SU-DHL-6 (cell line): ENCODE measurements at regions not wholly inside any gene's neighbourhood (a gene's known extent, or its start where the extent isn't known, plus 50 kb on each side); places are given as distances from the start of the nearest gene placed in this dataset.

Source experiments
- H2AFZ ChIP-seq: fragments of 200-600 bp; sonication (generic); 2 replicates; pipeline ENCODE4 v1.6.1; 2014; ENCODE audit warnings: low read depth, mild to moderate bottlenecking, moderate library complexity, mixed read lengths, antibody characterized with exemption, low read length; ENCODE audit not compliant: severe bottlenecking
- H3F3A ChIP-seq: fragments of 200-600 bp; shearing (Covaris generic); 2 replicates; pipeline ENCODE4 v1.6.0; 2016; ENCODE audit warnings: antibody characterized with exemption, mild to moderate bottlenecking; ENCODE audit not compliant: insufficient read depth
- H3K27ac ChIP-seq: fragments of 200-600 bp; sonication (generic); 2 replicates; pipeline ENCODE4 v1.5.1; 2016; ENCODE audit warnings: low read depth, mild to moderate bottlenecking, low read length, moderate library complexity, mixed read lengths
- H3K27me3 ChIP-seq: fragments of 200-600 bp; sonication (generic), shearing (Covaris generic); 2 replicates; pipeline ENCODE4 v1.6.0; 2014; ENCODE audit warnings: mild to moderate bottlenecking, low read length
- H3K36me3 ChIP-seq: fragments of 200-600 bp; sonication (generic); 2 replicates; pipeline ENCODE4 v1.6.1; 2014; ENCODE audit warnings: mild to moderate bottlenecking, low read length, mixed read lengths
- H3K4me2 ChIP-seq: fragments of 300-600, 200-600 bp; shearing (Covaris generic), sonication (generic); 2 replicates; pipeline ENCODE4 v1.6.0; 2014; ENCODE audit warnings: low read length, low read depth, mild to moderate bottlenecking; ENCODE audit not compliant: poor library complexity, severe bottlenecking
- H3K4me3 ChIP-seq: fragments of 200-600 bp; sonication (generic); 2 replicates; pipeline ENCODE4 v1.5.1; 2014; ENCODE audit warnings: antibody characterized with exemption, low read length, mild to moderate bottlenecking, mixed read lengths; ENCODE audit not compliant: insufficient read depth, poor library complexity, severe bottlenecking
- H3K79me2 ChIP-seq: fragments of 200-600 bp; sonication (generic); 2 replicates; pipeline ENCODE4 v1.6.1; 2014; ENCODE audit warnings: mild to moderate bottlenecking, low read length, moderate library complexity; ENCODE audit not compliant: insufficient read depth
- H3K9ac ChIP-seq: fragments of 200-600 bp; sonication (generic); 2 replicates; pipeline ENCODE4 v1.7.0; 2014; ENCODE audit warnings: mild to moderate bottlenecking, low read length
- H3K9me2 ChIP-seq: fragments of 200-600 bp; sonication (generic); replicated peaks from 2 replicates; pipeline ENCODE4 v1.6.1; 2014; ENCODE audit warnings: low read length; ENCODE audit not compliant: insufficient read depth
- H3K9me3 ChIP-seq: fragments of 200-600 bp; sonication (generic); 2 replicates; pipeline ENCODE4 v1.6.1; 2014; ENCODE audit warnings: low read length, mixed read lengths; ENCODE audit not compliant: insufficient read depth
- H4K20me1 ChIP-seq: fragments of 200-600 bp; sonication (generic); 2 replicates; pipeline ENCODE4 v1.6.1; 2014; ENCODE audit warnings: low read depth, mild to moderate bottlenecking, antibody characterized with exemption, low read length, moderate library complexity, mixed read lengths
- EZH2phosphoT487 ChIP-seq: fragments of 200-600 bp; sonication (generic), shearing (Covaris generic); conservative IDR thresholded peaks from 2 replicates; pipeline ENCODE4 v1.6.1; 2018; ENCODE audit warnings: mild to moderate bottlenecking, antibody characterized with exemption, low read length, moderate library complexity, mixed read lengths
- TF ChIP-seq, protein P1 (sequence below): fragments of 200-600 bp; sonication (generic); IDR thresholded peaks from one replicate; pipeline ENCODE4 v1.5.1; 2017; ENCODE audit warnings: antibody characterized with exemption, mild to moderate bottlenecking, low read length, moderate library complexity; ENCODE audit not compliant: insufficient read depth, poor library complexity, severe bottlenecking

DNA sequence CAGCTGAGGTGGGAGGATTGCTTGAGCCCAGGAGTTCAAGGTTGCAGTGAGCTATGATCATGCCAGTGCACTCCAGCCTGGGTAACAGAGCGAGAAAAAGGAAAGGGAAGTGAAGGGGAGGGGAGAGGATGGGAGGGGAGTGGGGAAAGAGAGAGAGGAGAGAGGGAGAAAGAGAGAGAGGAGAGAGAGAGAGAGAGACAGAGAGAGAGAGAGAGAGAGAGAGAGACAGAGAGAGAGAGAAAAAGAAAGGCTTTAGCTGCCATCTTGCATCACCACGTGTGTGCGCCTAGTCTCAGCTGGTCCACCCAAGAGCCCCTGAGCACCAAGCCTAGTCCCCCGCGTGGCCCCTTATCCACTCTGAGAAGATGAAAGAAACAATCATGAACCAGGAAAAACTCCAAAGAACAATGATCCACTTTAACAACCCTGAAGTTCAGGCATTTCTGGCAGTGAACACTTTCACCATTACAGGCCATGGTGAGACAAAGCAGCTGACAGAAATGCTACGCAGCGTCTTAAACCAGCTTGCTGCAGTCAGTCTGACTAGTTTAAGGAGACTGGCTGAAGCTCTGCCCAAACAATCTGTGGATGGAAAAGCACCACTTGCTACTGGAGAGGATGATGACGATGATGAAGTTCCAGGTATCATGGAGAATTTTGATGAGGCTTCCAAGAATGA lies 115.5 kb upstream of the CDC42BPA start:
- no peak for TF ChIP-seq EZH2phosphoT487
- TF ChIP-seq, protein P1, sequence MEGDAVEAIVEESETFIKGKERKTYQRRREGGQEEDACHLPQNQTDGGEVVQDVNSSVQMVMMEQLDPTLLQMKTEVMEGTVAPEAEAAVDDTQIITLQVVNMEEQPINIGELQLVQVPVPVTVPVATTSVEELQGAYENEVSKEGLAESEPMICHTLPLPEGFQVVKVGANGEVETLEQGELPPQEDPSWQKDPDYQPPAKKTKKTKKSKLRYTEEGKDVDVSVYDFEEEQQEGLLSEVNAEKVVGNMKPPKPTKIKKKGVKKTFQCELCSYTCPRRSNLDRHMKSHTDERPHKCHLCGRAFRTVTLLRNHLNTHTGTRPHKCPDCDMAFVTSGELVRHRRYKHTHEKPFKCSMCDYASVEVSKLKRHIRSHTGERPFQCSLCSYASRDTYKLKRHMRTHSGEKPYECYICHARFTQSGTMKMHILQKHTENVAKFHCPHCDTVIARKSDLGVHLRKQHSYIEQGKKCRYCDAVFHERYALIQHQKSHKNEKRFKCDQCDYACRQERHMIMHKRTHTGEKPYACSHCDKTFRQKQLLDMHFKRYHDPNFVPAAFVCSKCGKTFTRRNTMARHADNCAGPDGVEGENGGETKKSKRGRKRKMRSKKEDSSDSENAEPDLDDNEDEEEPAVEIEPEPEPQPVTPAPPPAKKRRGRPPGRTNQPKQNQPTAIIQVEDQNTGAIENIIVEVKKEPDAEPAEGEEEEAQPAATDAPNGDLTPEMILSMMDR = no peak
- Histone ChIP-seq H3K27ac (no peak overlapping the region), H3K36me3 (no peaks in the 10 kb centered on the region), H2AFZ (no peak overlapping the region), H3K27me3 (no peaks in the 10 kb centered on the region), H3K79me2 (no peaks in the 10 kb centered on the region), H3K9ac (no peak overlapping the region), H3K9me2 (no peaks in the 10 kb centered on the region), H3K9me3 (no peaks in the 10 kb centered on the region), H4K20me1 (no peaks in the 10 kb centered on the region), H3K4me3 (no peak overlapping the region), H3K4me2 (no peak overlapping the region), H3F3A (no peaks in the 10 kb centered on the region)

DNA sequence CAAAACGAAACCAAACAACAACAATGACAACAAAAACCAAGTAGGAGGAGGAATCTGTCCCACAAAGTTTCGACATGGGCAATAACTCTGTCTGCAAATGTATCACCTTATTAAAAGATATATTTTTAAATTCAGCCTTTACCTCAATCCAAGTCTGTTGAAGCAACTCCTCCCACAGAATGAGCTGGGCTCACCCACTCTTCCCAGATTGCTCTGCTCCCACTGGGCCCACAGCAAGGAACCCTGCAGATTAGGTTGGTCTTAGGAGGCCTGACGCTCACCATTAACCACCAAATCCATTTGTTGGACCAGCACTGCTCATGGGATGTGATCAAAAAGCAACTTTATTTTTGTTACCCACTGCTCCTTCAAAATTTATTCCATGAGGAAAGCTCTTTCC lies 114.7 kb upstream of the CDC42BPA start:
- H4K20me1 ChIP-seq = no peaks in the 10 kb centered on the region
- no peaks in the 10 kb centered on the region for H3F3A ChIP-seq
- no peaks in the 10 kb centered on the region for H3K27me3 ChIP-seq
- H3K36me3 ChIP-seq = no peaks in the 10 kb centered on the region
- no peak overlapping the region for H3K9ac ChIP-seq
- H3K9me3 ChIP-seq = no peaks in the 10 kb centered on the region
- no peaks in the 10 kb centered on the region for H3K9me2 ChIP-seq
- no peak overlapping the region for H3K27ac ChIP-seq
- H3K79me2 ChIP-seq = no peaks in the 10 kb centered on the region
- no peak overlapping the region for H3K4me3 ChIP-seq
- no peak overlapping the region for H3K4me2 ChIP-seq
- H2AFZ ChIP-seq = no peak overlapping the region
- TF ChIP-seq EZH2phosphoT487 = no peak
- TF ChIP-seq, protein P1 = no peak

DNA sequence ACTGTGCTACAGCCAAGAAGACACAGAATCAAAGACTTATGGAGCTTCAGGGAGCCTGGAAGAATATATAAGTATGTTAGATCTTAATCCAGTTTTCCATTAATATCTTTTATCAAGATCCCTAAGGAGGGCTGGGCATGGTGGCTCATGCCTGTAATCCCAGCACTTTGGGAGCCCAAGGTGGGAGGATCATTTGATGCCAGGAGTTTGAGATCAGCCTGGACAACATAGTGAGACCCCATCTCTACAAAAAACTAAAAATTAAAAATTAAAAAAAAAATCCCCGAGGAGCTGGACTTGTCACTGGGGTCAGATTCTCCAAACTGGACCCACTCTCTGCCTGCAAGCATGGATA lies 113.9 kb upstream of the CDC42BPA start:
- Histone ChIP-seq H3K27ac (no peak overlapping the region), H4K20me1 (no peaks in the 10 kb centered on the region), H3K4me2 (no peak overlapping the region), H3K4me3 (no peak overlapping the region), H3K9me3 (no peaks in the 10 kb centered on the region), H3K9me2 (no peaks in the 10 kb centered on the region), H3K27me3 (no peaks in the 10 kb centered on the region), H3K36me3 (no peaks in the 10 kb centered on the region), H3K9ac (no peak overlapping the region), H3F3A (no peaks in the 10 kb centered on the region), H3K79me2 (no peaks in the 10 kb centered on the region), H2AFZ (no peak overlapping the region)
- no peak for TF ChIP-seq EZH2phosphoT487
- TF ChIP-seq, protein P1 = no peak
